ENCODE measurements at regions not wholly inside any gene's neighbourhood (a gene's known extent, or its start where the extent isn't known, plus 50 kb on each side); places are given as distances from the start of the nearest gene placed in this dataset.
"Not testable (repeated sequence)": the region's sequence is repeated elsewhere in the genome, so short reads cannot be mapped to it uniquely, and the experiment has no call there.

- no peak for TF ChIP-seq CTCF (IDR thresholded peaks at IDR 0.05; ENCODE audit: low read depth, low read length)
- H3K4me3 ChIP-seq (replicated peaks in 1 of 2; ENCODE audit: low read depth in 2 of 2, low read length in 2 of 2): no peak overlapping the region
- no peak for DNase-seq (ENCODE audit: low read depth in 2 of 2)
These were observed 62.5 kb upstream of the ALDH1B1 start for GRCh38 chr9:38329968-38330367.

- no peak overlapping the region for H3K4me3 ChIP-seq (replicated peaks in 1 of 2; ENCODE audit: low read depth in 2 of 2, low read length in 2 of 2)
- DNase-seq (ENCODE audit: low read depth in 2 of 2): no peak
- no peak for TF ChIP-seq CTCF (IDR thresholded peaks at IDR 0.05; ENCODE audit: low read depth, low read length)
These were observed 63.7 kb upstream of the ALDH1B1 start for GRCh38 chr9:38328765-38329164.

GRCh38 chr9:38326122-38326521 is 66.4 kb upstream of the ALDH1B1 start:
- no peak for TF ChIP-seq CTCF (IDR thresholded peaks at IDR 0.05; ENCODE audit: low read depth, low read length)
- no peak for DNase-seq (ENCODE audit: low read depth in 2 of 2)
- no peak overlapping the region for H3K4me3 ChIP-seq (replicated peaks in 1 of 2; ENCODE audit: low read depth in 2 of 2, low read length in 2 of 2)

- not testable (repeated sequence) for H3K4me3 ChIP-seq (replicated peaks in 1 of 2; ENCODE audit: low read depth in 2 of 2, low read length in 2 of 2); DNase-seq (ENCODE audit: low read depth in 2 of 2)
These were observed 68.3 kb upstream of the ALDH1B1 start for GRCh38 chr9:38324213-38324612.

- TF ChIP-seq CTCF (IDR thresholded peaks at IDR 0.05; ENCODE audit: low read depth, low read length): no peak
- DNase-seq (ENCODE audit: low read depth in 2 of 2): no peak
- H3K4me3 ChIP-seq (replicated peaks in 1 of 2; ENCODE audit: low read depth in 2 of 2, low read length in 2 of 2): no peak overlapping the region
These were observed 69.6 kb upstream of the ALDH1B1 start for GRCh38 chr9:38322937-38323336.

GRCh38 chr9:38319496-38320173 is 72.9 kb upstream of the ALDH1B1 start:
- TF ChIP-seq CTCF (IDR thresholded peaks at IDR 0.05; ENCODE audit: low read depth, low read length): no peak
- no peak for DNase-seq (ENCODE audit: low read depth in 2 of 2)
- no peak overlapping the region for H3K4me3 ChIP-seq (replicated peaks in 1 of 2; ENCODE audit: low read depth in 2 of 2, low read length in 2 of 2)

GRCh38 chr9:38318759-38319495 is 73.6 kb upstream of the ALDH1B1 start:
- no peak for TF ChIP-seq CTCF (IDR thresholded peaks at IDR 0.05; ENCODE audit: low read depth, low read length)
- no peak overlapping the region for H3K4me3 ChIP-seq (replicated peaks in 1 of 2; ENCODE audit: low read depth in 2 of 2, low read length in 2 of 2)
- peak; percentile 20 to 54 for DNase-seq (ENCODE audit: low read depth in 2 of 2)

All from cardiac fibroblast (primary cell).